Activated gamma-delta T cell (primary cell): ENCODE measurements at regions not wholly inside any gene's neighbourhood (a gene's known extent, or its start where the extent isn't known, plus 50 kb on each side); places are given as distances from the start of the nearest gene placed in this dataset.

Experiments
- DNase-seq: peaks from one replicate; lab custom pipeline; 2025; lab: John Stamatoyannopoulos, UW

GRCh38 chr10:4663162-4663992 lies 162.6 kb upstream of the AKR1E2 start:
- no peak for DNase-seq

- DNase-seq, result no peak
Measured at GRCh38 chr10:4662576-4663161, 163.3 kb upstream of the AKR1E2 start.

- DNase-seq, result no peak
Measured at GRCh38 chr10:4661511-4662255, 164.3 kb upstream of the AKR1E2 start.

GRCh38 chr10:4658777-4659176 lies 167.2 kb upstream of the AKR1E2 start:
- no peak for DNase-seq

GRCh38 chr10:4656576-4657194 lies 169.3 kb upstream of the AKR1E2 start:
- no peak for DNase-seq

GRCh38 chr10:4655879-4656278 lies 170.1 kb upstream of the AKR1E2 start:
- DNase-seq, result no peak

GRCh38 chr10:4655406-4655805 lies 170.6 kb upstream of the AKR1E2 start:
- no peak for DNase-seq

GRCh38 chr10:4654496-4654895 lies 171.5 kb upstream of the AKR1E2 start:
- no peak for DNase-seq

GRCh38 chr10:4653160-4653559 lies 172.8 kb upstream of the AKR1E2 start:
- no peak for DNase-seq

GRCh38 chr10:4652111-4653010 lies 173.6 kb upstream of the AKR1E2 start:
- no peak for DNase-seq

GRCh38 chr10:4651404-4652037 lies 174.5 kb upstream of the AKR1E2 start:
- no peak for DNase-seq

GRCh38 chr10:4650582-4650981 lies 175.4 kb upstream of the AKR1E2 start:
- DNase-seq, result no peak

- DNase-seq, result no peak
Measured at GRCh38 chr10:4649886-4650508, 176.0 kb upstream of the AKR1E2 start.

GRCh38 chr10:4649471-4649870 lies 176.5 kb upstream of the AKR1E2 start:
- no peak for DNase-seq

GRCh38 chr10:4648999-4649398 lies 177.0 kb upstream of the AKR1E2 start:
- no peak for DNase-seq

GRCh38 chr10:4647109-4647785 lies 178.8 kb upstream of the AKR1E2 start:
- no peak for DNase-seq

GRCh38 chr10:4646547-4646946 lies 179.5 kb upstream of the AKR1E2 start:
- DNase-seq, result no peak

GRCh38 chr10:4645836-4646235 lies 180.2 kb upstream of the AKR1E2 start:
- DNase-seq, result no peak

- no peak for DNase-seq
Measured at GRCh38 chr10:4643471-4643870, 182.5 kb upstream of the AKR1E2 start.

- no peak for DNase-seq
Measured at GRCh38 chr10:4639960-4640359, 186.0 kb upstream of the AKR1E2 start.
